GM18868 (cell line): ENCODE measurements at regions not wholly inside any gene's neighbourhood (a gene's known extent, or its start where the extent isn't known, plus 50 kb on each side); places are given as distances from the start of the nearest gene placed in this dataset.
"Not testable (repeated sequence)": the region's sequence is repeated elsewhere in the genome, so short reads cannot be mapped to it uniquely, and the experiment has no call there.

Experiments used
- ATAC-seq: cut with Tn5 transposase; IDR thresholded peaks from one replicate; pipeline ENCODE4 v1.9.1; 2021; ENCODE audit warnings: mild to moderate bottlenecking, moderate library complexity; ENCODE audit not compliant: unreplicated experiment

DNA sequence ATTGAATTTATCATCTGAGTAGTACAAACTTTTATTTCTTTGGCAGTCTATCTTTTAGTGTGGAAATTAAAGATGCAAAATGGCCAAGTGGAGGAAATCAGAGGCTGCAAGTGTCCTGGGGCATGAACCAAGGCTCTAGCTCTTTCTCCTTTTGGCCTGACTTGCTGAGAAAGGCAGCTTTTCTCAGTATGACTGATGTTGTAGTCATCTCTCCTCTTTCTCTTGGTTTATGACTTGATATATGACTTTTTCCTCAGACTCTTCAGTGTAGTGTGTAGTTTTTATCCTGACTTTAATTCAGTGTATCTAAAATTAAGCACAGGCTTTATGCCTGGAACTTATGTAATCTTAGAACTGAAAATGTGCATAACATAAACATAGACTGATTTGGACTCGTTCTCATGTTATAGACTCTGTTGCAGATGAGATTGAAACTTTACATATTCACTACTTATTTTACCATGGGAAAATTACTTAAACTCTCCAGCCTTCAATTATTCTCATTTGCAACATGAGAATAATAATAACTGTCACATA is 65.7 kb downstream of the SLITRK5 start:
- ATAC-seq = no peak

DNA sequence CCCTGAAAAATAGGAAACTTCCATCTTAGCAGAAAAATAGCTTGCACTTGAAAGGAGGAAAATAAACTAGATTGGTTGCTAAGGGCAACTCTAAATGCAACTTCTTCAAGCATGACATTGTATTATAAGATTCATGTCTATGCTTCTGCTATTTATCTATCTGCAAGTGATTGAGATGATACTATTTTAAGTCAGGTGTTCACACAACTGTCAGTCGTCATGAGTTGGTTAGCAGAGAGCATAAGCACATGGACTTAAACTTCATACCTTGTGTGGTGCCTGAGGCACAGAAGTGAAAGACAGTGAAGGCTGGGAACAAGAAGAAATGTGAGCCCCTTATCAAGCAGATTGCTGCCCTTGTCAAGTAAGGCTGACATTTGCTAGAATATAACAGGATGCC is 82.9 kb downstream of the SLITRK5 start:
- ATAC-seq = no peak

DNA sequence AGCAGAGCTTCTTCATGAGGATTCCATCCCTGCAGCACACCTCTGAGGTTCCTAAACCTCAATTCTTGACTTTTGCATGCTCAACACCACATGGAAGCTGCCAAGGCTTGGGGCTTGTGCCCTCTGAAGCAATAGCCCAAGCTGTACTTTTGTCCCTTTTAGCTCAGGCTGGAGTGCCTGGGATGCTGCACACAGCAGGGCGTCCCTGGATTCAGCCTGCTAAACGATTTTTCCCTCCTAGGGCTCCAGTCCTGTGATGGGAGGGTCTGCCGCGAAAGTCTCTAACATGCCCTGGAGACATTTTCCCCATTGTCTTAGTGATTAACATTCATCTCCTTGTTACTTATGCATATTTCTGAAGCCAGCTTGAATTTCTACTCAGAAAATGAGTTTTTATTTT is 98.3 kb downstream of the SLITRK5 start:
- ATAC-seq = no peak

DNA sequence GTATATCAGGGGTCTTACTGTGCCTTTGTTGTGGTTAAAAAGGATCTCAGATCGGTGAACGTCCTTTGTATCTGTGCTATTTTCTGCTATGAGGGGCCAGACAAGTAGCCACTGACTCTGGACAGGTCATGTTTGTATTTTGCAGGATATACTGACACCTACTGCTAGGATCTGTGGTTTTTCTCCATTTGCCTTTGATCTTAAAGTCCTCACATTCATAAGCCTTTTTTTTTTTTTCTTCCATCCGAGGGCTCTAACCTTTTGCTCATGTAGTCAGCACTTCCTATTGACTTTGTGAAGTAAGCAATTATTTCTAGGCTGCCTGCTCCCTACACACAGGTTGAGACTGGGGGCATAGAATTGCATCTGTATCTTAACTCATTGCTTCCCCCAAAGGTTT is 106.2 kb downstream of the SLITRK5 start:
- no peak for ATAC-seq

DNA sequence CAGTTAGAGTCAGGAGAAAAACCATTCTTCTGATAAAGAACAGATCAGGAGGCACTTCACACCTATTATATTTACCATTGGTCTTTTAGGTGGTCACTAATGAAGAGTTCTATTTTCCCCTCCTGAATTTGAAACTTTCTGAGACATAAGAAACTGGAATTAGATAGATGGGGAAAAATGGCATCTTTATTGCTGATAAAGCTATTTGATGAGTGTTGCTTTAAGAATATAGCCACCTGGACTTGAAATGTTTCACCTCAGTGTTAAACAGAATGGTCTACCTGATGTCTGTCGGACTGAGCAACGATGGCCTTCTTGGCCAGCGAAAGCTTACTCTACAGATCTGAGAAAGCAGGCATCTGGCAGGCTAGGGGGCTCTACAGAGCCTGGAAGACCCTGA is 107.0 kb downstream of the SLITRK5 start:
- no peak for ATAC-seq

DNA sequence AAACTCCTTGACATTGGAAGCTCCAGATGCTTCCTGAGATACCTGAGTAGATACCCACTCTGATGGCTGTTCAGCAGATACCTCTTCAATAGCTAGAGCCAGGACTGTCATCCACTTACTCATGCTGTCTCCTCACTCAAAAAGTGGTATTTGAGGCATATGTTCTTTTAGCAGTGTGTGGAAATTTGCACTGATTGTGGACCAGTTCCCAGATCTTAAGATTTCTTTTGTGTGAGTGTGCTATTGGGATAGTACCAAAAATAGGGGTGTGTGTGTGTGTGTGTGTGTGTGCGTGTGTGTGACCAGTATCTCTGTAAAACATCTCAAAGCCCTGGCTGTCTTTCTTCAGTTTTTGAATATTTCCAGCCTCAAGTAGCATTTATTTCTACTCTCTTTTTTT is 108.3 kb downstream of the SLITRK5 start:
- ATAC-seq = no peak

DNA sequence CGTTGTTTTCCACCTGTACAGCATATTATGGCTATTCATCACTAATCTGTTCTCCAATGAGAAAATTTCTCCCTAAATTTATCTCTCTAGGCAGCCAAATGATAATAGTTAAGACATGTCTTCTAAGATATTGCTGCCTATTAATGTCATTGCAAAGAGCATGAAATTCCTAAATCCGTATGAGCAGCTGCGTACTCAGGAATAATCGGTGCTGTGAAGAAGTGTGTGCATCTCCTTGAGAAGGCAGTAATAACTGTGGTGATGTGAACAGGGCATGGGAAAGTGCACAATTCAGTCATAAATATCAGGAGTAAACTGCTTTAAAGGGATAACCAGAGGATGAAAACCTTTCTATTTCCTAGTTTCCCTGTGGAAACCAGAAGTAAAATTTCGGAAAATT is 112.2 kb downstream of the SLITRK5 start:
- no peak for ATAC-seq

DNA sequence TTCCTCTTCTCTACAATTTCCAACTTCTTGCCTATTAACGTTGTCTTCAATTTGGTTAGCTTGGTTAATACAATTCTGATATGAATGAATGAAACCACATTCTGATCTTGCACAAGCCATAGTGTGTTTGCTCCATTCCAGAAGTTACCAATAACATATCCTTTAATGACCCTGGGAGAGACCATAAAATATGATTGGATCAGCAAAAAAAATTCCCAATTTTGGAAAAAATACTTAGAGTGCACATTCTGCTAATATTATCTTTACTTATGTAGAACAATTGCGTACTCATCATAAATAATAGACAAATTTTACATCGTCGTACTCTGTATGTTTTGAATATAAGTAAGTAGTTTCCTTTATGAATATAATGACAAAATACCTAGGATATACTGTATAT is 117.2 kb downstream of the SLITRK5 start:
- no peak for ATAC-seq

DNA sequence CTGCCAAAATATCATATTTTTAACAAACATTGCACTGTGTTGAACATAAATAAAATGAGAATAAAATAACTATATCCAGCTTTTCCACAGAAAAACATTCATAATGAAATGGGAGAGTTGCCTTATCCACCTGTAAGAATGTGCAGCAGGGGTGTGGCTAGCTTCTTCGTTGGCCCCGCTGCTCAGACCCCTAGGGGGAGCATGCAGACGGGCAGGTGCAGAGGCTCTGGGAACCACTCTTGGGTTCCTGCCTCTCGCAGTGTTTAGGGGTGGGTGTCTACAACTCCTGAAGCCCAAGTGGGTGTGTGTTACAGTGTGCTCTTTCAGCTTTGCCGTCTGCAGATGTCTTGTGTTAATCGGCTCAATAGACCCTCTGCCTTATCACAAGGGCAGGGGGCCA is 121.7 kb downstream of the SLITRK5 start:
- ATAC-seq = no peak

DNA sequence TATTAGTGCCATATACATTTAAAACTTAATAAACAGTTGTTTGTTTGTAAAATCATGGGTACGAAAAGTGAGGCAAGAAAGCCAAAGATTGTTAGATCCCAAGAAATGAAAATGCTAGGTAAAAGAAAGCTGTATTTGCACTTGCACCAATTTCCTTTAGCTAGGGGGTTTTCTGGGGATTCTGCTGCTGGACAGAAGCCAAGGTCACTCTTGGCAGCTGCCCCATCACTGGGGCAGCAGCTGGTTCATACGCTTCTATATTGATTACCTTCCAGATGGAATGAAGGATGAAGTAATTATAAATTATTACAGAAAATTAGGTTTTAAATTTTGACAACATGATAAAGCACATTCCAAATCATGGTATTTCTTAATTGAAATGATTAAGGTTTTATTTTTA is 127.4 kb downstream of the SLITRK5 start:
- no peak for ATAC-seq

DNA sequence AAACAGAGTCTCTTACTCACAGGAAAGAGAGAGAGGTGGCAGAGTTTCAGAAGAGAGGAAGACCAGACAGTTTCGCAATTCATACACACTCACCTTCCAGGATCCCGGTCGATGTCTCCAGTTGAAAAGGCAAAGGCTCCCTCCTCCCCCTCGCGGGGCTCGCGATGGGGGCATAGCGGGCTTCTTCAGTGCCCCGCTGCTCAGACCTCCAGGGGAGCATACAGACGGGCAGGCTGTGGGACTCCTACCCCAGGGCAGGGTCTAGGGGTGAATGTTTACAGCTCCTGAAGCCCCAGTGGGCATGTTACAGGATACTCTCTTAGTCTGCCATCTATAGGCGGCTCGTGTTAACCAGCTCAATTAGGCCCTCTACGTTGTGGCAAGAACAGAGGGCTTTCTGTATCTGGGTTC is 139.2 kb downstream of the SLITRK5 start:
- ATAC-seq = no peak

DNA sequence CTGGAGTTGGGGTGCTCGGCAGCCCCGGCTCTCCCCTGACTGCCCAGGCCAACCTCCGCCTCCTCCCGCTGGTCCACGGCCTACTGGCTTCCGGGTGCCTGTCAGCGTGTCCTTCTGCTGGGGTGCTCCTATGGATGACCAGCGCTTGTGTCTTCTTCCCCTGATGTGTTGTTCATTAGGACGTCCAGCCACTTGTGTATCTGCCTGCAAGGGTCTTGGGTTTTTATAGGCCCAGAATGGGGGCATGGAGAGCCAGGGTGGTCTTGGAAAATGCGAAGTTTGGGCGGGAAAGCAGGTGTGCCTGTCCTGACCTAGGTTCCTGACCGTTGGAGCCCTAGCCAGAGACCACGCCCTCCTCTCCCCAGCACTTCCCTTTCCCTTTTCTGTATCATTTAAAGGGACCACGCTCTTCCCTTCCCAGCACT is 139.8 kb downstream of the SLITRK5 start:
- no peak for ATAC-seq

DNA sequence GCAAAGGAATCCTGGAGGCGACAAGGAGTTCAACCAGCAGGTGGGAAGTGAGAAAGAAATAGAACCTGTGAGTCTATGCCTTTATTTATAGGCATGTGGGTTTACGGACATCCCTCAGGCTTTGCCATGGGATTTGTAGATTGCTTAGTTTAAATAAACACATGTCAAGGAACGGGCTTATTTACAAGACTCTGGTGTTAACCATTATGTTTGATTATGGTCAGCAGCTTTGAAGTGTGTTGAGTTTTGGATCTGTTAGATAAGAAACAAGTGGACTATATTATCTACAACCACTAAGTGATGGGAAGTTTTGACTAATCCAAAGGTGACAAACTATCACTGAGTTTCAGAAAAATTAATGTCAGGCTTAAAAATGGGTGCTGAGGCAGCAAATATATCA is 143.2 kb downstream of the SLITRK5 start:
- ATAC-seq = no peak

DNA sequence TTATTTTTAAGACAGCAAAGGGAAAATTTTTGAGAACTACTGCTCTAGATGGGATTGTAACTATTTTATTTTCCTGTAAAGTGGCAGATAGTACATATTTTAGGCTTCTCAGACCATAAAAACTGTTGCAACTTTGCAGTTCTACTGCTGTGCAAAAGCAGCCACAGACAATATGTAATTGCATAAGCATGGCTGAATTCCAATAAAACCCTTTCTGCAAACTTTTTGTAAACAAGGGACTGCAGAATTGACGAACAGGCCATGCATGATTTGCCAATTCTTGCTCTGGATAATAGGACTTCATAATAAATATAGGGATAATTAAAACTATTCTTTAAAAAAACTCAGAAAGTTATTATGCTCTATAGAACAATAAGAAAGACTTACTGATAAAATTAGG is 149.1 kb downstream of the SLITRK5 start:
- no peak for ATAC-seq

DNA sequence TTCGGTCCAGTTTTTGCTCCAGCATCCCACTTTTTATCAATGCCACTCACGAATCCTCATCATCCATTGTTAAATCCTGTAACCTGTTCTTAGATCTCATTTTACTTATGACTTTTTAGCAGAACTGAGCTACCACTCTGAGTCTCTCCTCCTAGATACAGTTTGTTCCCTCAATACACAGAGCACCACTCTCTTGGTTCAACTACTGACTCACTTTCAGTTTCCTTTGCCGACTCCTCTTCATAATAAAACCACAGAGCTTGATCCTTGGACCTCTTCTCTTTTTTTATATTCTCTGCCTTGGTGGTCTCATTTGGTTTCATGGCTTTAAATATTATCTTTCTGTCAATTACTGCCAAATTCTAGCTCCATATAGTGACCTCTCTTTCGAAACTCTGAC is 150.3 kb downstream of the SLITRK5 start:
- no peak for ATAC-seq

DNA sequence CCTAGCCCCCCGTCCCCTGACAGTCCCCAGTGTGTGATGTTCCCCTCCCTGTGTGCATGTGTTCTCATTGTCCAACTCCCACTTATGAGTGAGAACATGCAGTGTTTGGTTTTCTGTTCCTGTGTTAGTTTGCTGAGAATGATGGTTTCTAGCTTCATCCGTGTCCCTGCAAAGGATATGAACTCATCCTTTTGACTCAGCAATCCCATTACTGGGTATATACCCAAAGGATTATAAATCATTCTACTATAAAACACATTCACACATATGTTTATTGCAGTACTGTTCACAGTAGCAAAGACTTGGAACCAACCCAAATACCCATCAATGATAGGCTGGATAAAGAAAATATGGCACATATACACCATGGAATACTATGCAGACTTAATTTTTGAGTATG is 155.1 kb downstream of the SLITRK5 start:
- ATAC-seq = not testable (repeated sequence)

DNA sequence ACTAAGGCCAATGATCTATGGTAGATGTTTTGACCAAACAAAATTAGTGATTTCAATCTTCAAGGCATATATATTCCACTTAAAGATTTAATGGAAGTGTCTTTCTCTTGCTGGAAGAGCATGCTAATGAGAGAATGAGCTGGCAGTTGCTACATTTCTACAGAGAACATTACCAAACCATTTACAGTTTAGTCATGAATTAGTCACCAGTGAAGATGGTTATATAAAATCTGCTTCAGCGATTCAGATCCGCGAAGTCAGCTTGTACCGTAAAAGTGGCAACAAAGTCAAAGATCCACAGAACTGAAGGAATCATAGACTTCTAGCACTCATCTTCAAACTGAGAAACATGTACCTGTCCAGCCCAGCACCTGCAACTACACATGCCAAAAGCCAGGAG is 156.3 kb downstream of the SLITRK5 start:
- no peak for ATAC-seq

DNA sequence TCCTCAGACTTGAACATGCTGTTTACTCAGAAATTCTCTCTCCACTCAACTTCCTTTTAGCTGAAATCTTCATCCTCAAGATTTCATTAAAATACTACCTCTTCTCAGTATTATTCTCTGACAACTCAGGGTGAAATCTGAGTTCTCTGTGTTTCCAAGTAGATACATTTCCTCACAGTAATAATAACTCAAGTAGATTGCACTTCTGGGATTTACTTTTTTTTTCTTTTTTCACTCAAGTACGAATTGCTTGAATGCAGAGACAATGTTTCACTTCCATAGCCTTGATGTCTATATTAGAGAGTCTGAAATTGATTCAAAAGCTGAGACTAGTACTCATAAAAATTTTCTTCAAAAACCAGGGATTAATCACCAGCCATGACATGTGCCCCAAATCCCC is 166.4 kb downstream of the SLITRK5 start:
- ATAC-seq = no peak

DNA sequence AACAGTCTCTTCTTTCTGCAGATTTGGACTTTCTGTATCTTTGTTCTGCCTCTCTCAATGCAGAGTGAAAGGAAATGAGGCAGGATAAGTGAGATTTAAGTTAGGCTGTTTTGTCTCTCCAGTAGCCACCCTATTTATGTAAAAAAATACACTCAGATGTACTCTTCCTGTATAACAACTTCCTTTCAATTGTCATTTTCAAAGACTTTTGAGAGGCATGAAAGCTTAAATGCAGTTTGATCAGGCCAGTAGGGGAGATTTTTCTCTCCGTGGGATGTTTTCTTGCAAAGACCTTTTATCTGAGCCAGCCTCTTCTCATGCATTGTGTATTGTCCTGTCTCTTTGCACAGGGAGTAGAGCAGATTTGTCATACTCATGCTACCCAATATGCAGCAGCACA is 166.8 kb downstream of the SLITRK5 start:
- ATAC-seq = no peak

DNA sequence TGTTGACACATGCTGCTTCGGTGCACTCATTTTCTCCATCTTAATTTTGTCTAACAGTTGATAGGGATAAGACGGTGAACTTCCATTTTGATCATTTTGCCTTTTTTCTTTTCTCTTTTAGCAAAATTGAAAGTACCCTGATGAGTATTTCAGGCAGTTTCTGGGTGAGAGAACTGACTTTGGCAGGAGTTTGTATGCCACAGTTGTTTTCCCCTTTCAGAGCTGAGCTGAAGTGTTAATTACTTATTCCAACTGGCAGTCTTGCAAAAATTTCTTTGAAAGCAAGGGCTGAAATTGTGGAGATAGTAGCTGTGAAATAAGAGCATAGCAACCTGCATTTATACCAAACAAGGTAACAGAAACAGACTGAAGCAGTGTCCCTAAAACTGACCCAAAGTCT is 180.2 kb downstream of the SLITRK5 start:
- ATAC-seq = no peak

DNA sequence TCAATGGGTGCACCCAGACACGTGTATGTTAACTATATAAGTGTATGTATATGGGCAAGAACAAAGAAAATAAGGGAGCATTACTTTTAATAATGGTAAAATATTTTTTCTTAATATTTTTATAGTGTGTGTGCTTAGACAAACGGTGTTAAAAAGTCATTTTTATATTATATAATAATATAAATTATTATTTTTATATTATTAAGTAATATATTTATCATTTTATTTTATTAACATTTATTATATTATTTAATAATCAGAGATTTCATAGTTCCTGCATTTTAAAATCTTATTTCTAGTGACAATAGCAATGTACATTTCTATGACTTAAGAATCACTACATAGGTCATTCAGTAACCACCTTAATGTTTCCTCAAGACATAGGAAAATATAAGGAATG is 184.4 kb downstream of the SLITRK5 start:
- ATAC-seq = no peak

DNA sequence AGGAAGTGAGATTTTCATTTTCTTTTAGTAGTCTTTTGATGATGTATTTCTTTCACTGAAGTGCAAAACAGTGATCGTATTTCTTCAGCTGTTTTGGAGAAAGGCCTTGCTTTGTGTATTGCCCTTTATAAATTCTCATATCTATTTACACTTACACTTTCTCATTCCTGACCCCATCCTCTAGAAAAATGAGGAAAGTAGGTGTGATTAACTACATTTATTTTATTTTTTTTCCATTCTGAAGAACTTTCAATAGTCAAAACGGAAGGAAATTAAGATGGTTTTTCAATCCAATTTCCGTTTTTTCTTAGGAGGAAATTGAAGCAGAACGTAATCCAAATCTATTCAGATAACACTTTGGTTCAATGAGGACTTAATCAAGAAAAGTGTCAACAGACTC is 188.1 kb downstream of the SLITRK5 start:
- ATAC-seq = no peak

DNA sequence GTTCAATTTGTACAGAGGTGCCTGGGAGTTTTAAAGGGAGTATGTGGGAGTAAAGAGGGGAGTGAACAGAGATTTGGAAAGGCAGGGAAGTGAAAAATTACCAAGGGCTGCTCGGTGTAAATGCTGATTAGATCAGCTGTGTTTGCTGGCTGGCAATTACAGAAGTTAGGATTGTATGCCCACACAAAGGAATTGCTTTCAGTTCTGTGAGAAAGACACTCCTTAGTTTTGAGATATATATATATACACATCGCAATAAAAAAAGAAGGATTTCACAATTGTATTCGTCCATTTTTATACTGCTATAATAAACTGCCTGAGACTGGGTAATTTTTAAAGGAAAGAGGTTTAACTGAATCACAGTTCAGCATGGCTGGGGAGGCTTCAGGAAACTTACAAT is 196.3 kb downstream of the SLITRK5 start:
- ATAC-seq = no peak

DNA sequence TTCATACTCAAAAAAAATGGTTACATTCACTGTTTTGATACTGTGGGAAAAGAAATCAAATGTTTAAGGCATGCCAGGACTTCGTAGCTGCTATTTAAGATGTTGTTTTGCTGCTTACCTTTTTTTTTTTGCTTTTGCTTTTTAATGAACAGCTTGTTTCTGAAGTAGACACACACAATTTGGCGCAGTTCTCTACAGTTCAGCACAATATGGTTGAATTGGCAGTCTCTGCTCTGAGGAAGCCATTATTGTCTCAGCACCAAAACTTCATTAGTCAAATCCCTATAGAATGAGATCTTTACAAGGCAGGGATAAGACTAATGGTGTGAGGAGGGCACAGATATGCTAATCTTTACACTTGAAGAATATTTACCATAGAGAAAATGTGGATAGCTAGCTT is 197.6 kb downstream of the SLITRK5 start:
- ATAC-seq = no peak
